ENCODE measurements at regions not wholly inside any gene's neighbourhood (a gene's known extent, or its start where the extent isn't known, plus 50 kb on each side); places are given as distances from the start of the nearest gene placed in this dataset.

- TF ChIP-seq CTCF (conservative IDR thresholded peaks at IDR 0.05; ENCODE audit: low read depth, low read length) (no peak), RAD21 (IDR thresholded peaks at IDR 0.05; ENCODE audit: low read length) (no peak), CEBPB (IDR thresholded peaks at IDR 0.05; ENCODE audit: low read depth, low read length) (no peak), MAZ (IDR thresholded peaks at IDR 0.05; ENCODE audit: borderline replicate concordance, low read depth, low read length) (no peak), USF2 (IDR thresholded peaks at IDR 0.05; ENCODE audit: low read depth, low read length) (no peak), NFE2L2 (IDR thresholded peaks at IDR 0.05; ENCODE audit: low read depth, low read length) (no peak), RFX5 (IDR thresholded peaks at IDR 0.05; ENCODE audit: low read depth, low read length) (no peak)
- TF ChIP-seq, protein P1, sequence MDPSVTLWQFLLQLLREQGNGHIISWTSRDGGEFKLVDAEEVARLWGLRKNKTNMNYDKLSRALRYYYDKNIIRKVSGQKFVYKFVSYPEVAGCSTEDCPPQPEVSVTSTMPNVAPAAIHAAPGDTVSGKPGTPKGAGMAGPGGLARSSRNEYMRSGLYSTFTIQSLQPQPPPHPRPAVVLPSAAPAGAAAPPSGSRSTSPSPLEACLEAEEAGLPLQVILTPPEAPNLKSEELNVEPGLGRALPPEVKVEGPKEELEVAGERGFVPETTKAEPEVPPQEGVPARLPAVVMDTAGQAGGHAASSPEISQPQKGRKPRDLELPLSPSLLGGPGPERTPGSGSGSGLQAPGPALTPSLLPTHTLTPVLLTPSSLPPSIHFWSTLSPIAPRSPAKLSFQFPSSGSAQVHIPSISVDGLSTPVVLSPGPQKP (IDR thresholded peaks at IDR 0.05; ENCODE audit: borderline replicate concordance, low read depth, low read length): no peak
These were observed 361.6 kb downstream of the AEBP2 start for GRCh38 chr12:19800884-19801283.
